Brain microvascular endothelial cell (primary cell): ENCODE measurements at regions not wholly inside any gene's neighbourhood (a gene's known extent, or its start where the extent isn't known, plus 50 kb on each side); places are given as distances from the start of the nearest gene placed in this dataset.
"Not testable (repeated sequence)": the region's sequence is repeated elsewhere in the genome, so short reads cannot be mapped to it uniquely, and the experiment has no call there.

Source experiments
- DNase-seq: peaks from one replicate; pipeline ENCODE4 v3.0.0-alpha.2; 2020
- H3K27ac ChIP-seq: fragments of 250-450 bp; sonication (Bioruptor Pico); 2 replicates; pipeline ENCODE4 v1.5.1; 2020; ENCODE audit warnings: mild to moderate bottlenecking, moderate library complexity
- H3K27me3 ChIP-seq: fragments of 250-450 bp; sonication (Bioruptor Pico); replicated peaks from 2 replicates; pipeline ENCODE4 v1.5.1; 2020; ENCODE audit warnings: mild to moderate bottlenecking
- H3K36me3 ChIP-seq: fragments of 250-450 bp; sonication (Bioruptor Pico); replicated peaks from 2 replicates; pipeline ENCODE4 v1.5.1; 2020; ENCODE audit warnings: mild to moderate bottlenecking
- H3K4me3 ChIP-seq: 2 replicates; pipeline ENCODE4 v1.5.1; 2011; ENCODE audit warnings: low read depth, mild to moderate bottlenecking, control low read depth, low read length, moderate library complexity
- in situ Hi-C: cut with HindIII; loops from 2 replicates; pipeline ENCODE4 v1.10.0; 2017; ENCODE audit warnings: low sequenced_read_pairs, low pct_ligation_motif_present
- TF ChIP-seq, protein P1 (sequence below): IDR thresholded peaks from 2 replicates; pipeline ENCODE4 v1.5.1; 2011; ENCODE audit warnings: low read depth, mild to moderate bottlenecking, moderate library complexity, low read length, control low read depth, inconsistent platforms; ENCODE audit errors: missing control alignments

DNA sequence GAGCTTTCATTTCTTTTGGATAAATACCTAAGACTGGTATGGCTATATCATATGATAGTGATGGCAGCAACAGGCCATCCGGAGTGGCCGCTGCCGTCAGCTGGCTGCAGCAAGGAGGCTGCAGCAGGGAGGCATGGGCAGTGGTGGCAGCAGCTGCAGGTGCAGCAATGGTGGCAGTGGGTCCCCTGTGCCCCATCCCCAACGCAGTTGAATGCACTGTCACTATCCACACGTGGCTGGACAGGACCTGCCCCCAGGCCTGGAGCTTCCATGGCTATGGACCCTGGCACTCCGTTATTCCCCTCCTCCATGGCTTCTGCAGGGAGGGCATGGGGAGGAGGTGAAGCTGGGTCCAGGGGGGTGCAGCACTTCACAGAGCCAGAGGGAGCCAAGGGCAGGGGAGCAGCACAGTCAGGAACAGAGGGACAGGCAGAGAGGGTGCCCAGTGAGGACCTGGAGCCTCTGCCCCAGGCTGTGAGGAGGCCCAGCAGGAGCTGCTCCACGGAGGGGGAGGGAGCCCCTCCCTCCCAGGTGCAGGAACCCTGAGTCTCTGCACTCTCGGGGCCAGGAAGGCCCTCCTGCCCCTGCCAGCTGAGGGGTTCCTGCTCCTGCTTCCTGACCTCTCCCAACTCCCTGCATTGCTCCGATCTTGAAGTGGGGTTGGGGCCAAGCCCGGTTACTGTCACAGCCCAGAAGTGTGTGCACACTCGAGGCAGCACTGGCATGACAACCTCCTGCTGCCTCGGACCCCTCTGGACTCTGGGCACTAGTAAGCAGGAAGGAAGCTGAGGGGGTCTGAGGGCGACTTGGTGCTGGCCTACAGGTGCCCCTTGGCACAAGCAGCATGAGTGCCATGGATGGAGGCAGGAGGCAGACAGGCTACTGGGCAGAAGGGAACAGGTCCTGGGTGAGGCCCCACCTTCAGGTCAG, 466.3 kb downstream of the GUCY1A2 start:
- H3K27ac ChIP-seq: no peak overlapping the region
- no peak overlapping the region for H3K4me3 ChIP-seq
- in situ Hi-C loops: no loop called here
- TF ChIP-seq, protein P1, sequence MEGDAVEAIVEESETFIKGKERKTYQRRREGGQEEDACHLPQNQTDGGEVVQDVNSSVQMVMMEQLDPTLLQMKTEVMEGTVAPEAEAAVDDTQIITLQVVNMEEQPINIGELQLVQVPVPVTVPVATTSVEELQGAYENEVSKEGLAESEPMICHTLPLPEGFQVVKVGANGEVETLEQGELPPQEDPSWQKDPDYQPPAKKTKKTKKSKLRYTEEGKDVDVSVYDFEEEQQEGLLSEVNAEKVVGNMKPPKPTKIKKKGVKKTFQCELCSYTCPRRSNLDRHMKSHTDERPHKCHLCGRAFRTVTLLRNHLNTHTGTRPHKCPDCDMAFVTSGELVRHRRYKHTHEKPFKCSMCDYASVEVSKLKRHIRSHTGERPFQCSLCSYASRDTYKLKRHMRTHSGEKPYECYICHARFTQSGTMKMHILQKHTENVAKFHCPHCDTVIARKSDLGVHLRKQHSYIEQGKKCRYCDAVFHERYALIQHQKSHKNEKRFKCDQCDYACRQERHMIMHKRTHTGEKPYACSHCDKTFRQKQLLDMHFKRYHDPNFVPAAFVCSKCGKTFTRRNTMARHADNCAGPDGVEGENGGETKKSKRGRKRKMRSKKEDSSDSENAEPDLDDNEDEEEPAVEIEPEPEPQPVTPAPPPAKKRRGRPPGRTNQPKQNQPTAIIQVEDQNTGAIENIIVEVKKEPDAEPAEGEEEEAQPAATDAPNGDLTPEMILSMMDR: no peak
- H3K36me3 ChIP-seq: no peaks in the 10 kb centered on the region
- DNase-seq: no peak
- H3K27me3 ChIP-seq: no peaks in the 10 kb centered on the region

DNA sequence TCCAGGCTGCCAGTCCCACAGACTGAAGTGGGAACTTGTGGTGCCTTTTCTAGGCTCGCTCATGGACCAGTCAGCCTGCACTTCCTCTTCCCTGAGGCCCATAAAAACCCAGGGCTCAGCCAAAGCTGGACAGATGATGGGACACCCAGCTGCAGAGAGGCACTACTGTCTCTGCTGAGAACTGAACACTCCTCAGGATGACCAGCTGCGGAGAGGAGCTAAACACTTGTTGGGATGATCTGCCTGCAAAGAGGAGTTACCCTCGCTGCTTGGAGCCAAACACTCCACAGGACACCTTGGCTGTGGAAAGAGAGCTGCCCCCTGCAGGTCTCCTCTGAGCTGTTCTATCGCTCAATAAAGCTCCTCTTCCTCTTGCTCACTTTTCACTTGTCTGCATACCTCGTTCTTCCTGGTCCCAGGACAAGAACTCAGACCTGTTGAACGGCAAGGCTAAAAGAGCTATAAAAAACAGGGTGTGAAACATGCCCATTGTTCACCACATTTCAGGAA, 465.5 kb downstream of the GUCY1A2 start:
- TF ChIP-seq, protein P1: no peak
- H3K27ac ChIP-seq: no peak overlapping the region
- no peaks in the 10 kb centered on the region for H3K36me3 ChIP-seq
- no peak overlapping the region for H3K4me3 ChIP-seq
- in situ Hi-C loops: no loop called here
- H3K27me3 ChIP-seq: no peaks in the 10 kb centered on the region
- DNase-seq: no peak

- Histone ChIP-seq H3K36me3 (no peaks in the 10 kb centered on the region), H3K4me3 (no peak overlapping the region), H3K27me3 (no peaks in the 10 kb centered on the region), H3K27ac (no peak overlapping the region)
- TF ChIP-seq, protein P1: no peak
- in situ Hi-C loops: no loop called here
- DNase-seq: no peak
Observed at GRCh38 chr11:106553304-106553703, 465.0 kb downstream of the GUCY1A2 start.

DNA sequence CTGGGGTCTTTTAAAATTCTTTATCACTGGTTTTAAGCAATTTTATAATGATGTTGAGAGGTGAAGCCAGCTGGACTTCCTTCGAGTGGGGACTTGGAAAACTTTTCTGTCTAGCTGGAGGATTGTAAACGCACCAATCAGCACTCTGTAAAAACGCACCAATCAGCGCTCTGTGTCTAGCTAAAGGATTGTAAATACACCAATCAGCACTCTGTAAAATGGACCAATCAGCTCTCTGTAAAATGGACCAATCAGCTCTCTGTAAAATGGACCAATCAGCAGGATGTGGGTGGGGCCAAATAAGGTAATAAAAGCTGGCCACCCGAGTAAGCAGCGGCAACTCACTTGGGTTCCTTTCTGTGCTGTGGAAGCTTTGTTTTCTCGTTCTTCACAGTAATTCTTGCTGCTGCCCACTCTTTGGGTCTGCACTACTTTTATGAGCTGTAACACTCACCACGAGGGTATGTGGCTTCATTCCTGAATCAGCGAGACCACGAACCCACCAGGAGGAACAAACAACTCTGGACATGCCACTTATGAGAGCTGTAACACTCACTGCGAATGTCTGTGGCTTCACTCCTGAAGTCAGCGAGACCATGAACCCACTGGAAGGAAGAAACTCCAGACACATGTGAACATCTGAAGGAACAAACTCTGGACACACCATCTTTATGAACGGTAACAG, 462.6 kb downstream of the GUCY1A2 start:
- DNase-seq, H3K36me3 ChIP-seq, H3K4me3 ChIP-seq, in situ Hi-C loops, H3K27me3 ChIP-seq, H3K27ac ChIP-seq: not testable (repeated sequence)

DNA sequence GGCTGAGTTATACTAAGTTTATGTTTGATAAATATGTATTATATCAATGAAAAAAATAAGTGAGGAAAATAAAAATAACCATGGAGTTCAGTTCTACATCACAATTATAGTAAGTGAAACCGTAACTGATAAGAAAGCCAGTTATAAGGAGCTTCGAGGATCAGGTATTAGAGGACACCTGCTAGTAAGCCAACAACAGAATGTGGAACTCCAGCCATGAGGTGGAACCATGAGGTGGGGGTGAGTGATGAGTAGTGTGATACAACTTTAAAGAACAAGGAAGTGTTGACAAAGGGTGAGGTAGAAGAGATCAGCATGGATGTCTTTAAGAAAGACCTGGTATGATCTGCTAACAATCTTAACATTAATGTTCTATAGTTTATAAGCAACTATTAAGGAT, 452.9 kb downstream of the GUCY1A2 start:
- Histone ChIP-seq H3K27me3 (no peaks in the 10 kb centered on the region), H3K4me3 (no peak overlapping the region), H3K27ac (no peak overlapping the region), H3K36me3 (no peaks in the 10 kb centered on the region)
- TF ChIP-seq, protein P1: no peak
- no peak for DNase-seq
- in situ Hi-C loops: no loop called here

GRCh38 chr11:106568632-106569031, 449.6 kb downstream of the GUCY1A2 start:
- no peaks in the 10 kb centered on the region for H3K36me3 ChIP-seq
- H3K27ac ChIP-seq: no peak overlapping the region
- TF ChIP-seq, protein P1: no peak
- DNase-seq: no peak
- in situ Hi-C loops: no loop called here
- H3K4me3 ChIP-seq: no peak overlapping the region
- H3K27me3 ChIP-seq: no peaks in the 10 kb centered on the region

GRCh38 chr11:106577384-106577783, 440.9 kb downstream of the GUCY1A2 start:
- H3K4me3 ChIP-seq, H3K27ac ChIP-seq, DNase-seq, in situ Hi-C loops, H3K36me3 ChIP-seq, H3K27me3 ChIP-seq: not testable (repeated sequence)
